ACC112 (cell line): ENCODE measurements at regions not wholly inside any gene's neighbourhood (a gene's known extent, or its start where the extent isn't known, plus 50 kb on each side); places are given as distances from the start of the nearest gene placed in this dataset.
A peak's percentile ranks its signal among the peaks of the same experiment; 100 is the strongest.
"Not testable (repeated sequence)": the region's sequence is repeated elsewhere in the genome, so short reads cannot be mapped to it uniquely, and the experiment has no call there.

Experiments used
- H2AFZ ChIP-seq: fragments of 200-600 bp; sonication (generic); one replicate; pipeline ENCODE4 v1.6.0; 2017; ENCODE audit warnings: antibody characterized with exemption, low read length; ENCODE audit not compliant: unreplicated experiment
- H3K27ac ChIP-seq: fragments of 200-600 bp; sonication (generic); 2 replicates; pipeline ENCODE4 v1.5.1; 2014; ENCODE audit warnings: low read depth, mild to moderate bottlenecking, antibody characterized with exemption, low read length, moderate library complexity
- H3K27me3 ChIP-seq: fragments of 200-600 bp; sonication (generic); 2 replicates; pipeline ENCODE4 v1.6.1; 2014; ENCODE audit warnings: mild to moderate bottlenecking, antibody characterized with exemption, low read length, moderate library complexity, mixed read lengths; ENCODE audit not compliant: insufficient read depth
- H3K36me3 ChIP-seq: fragments of 200-600 bp; sonication (generic); 2 replicates; pipeline ENCODE4 v1.6.1; 2016; ENCODE audit warnings: mild to moderate bottlenecking, antibody characterized with exemption, low read length, moderate library complexity, mixed read lengths; ENCODE audit not compliant: insufficient read depth
- H3K4me1 ChIP-seq: fragments of 200-600 bp; sonication (generic); one replicate; pipeline ENCODE4 v1.6.1; 2016; ENCODE audit warnings: low read length, mixed read lengths; ENCODE audit not compliant: insufficient read depth, unreplicated experiment, control insufficient read depth
- H3K4me3 ChIP-seq: fragments of 200-600 bp; sonication (generic); 2 replicates; pipeline ENCODE4 v1.5.1; 2014; ENCODE audit warnings: mild to moderate bottlenecking, low read depth, low read length
- H3K79me2 ChIP-seq: fragments of 200-600 bp; sonication (generic); one replicate; pipeline ENCODE4 v1.6.0; 2016; ENCODE audit warnings: low read length; ENCODE audit not compliant: control insufficient read depth, unreplicated experiment, insufficient read depth

DNA sequence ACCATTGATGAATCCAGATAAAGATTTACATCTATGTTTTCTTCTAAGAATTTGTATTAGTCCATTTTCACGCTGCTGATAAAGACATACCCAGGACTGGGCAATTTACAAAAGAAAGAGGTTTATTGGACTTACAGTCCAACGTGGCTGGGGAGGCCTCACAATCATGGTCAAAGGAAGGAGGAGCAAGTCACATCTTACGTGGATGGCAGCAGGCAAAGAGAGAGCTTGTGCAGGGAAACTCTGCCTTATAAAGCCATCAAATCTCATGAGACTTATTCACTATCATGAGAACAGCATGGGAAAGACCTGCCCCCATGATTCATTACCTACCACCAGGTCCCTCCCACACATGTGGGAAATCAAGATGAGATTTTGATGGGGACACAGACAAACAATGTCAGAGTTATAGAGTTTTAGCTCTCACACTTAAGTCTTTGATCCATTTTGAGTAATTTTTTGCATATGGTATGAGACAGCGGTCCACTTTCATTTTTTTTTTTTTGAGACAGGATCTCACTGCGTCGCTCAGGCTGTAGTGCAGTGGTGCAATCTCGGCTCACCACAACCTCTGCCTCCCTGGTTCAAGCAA is 53.5 kb upstream of the JADE2 start:
- peaks cover 21% of the 10 kb centered on the region for H3K4me1 ChIP-seq
- H3K27ac ChIP-seq, H3K36me3 ChIP-seq, H3K79me2 ChIP-seq, H3K4me3 ChIP-seq, H3K27me3 ChIP-seq, H2AFZ ChIP-seq: not testable (repeated sequence)

DNA sequence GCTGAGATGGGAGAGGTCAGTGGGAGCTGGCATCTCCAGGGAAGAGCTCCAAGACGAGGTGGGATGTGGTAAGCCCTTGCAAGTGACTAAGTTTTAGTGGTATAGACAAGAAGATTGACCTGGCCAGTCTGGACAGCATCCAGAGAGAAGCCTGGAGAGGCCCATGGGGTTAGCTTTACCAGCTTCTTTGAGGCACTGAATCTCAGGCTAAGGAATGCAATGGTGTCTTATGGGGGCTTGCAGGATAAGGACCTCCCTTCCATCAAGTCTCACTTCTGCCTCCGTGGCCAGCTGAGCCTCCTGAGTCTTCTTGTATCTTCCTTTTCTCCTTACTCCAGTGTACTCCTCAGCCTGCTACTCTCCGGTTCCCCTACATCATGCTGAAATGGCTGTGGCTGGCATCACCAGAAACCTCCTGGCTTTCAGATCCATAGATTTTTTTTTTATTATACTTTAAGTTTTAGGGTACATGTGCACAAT is 56.5 kb upstream of the JADE2 start:
- H3K4me1 ChIP-seq: peaks cover 32% of the 10 kb centered on the region
- H3K79me2 ChIP-seq: no peaks in the 10 kb centered on the region
- H3K27ac ChIP-seq: no peak overlapping the region
- no peak overlapping the region for H3K4me3 ChIP-seq
- no peaks in the 10 kb centered on the region for H3K36me3 ChIP-seq
- no peak overlapping the region for H2AFZ ChIP-seq
- no peaks in the 10 kb centered on the region for H3K27me3 ChIP-seq

DNA sequence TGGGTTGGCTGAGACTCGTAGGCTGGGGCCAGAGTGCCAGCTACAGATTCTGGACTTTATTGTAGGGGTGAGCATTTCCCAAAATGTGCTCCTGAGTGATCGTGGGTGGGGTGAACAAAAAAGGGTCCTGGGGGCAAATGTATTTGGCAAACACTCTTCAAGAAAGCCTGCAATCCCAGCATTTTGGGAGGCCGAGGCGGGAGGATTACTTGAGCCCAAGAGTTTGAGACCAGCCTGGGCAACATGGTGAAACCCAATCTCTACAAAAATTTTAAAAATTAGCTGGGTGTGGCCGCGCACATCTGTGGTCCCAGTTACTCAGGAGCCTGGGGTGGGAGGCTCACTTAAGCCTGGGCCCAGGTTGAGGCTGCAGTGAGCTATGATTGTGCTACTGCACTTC is 55.5 kb upstream of the CDKN2AIPNL start:
- H3K79me2 ChIP-seq: no peaks in the 10 kb centered on the region
- peak overlapping the region; percentile 99 for H3K27ac ChIP-seq
- H3K4me1 ChIP-seq: peaks cover 37% of the 10 kb centered on the region
- H3K36me3 ChIP-seq: no peaks in the 10 kb centered on the region
- peak overlapping the region; percentile 60 for H3K4me3 ChIP-seq
- peak overlapping the region; percentile 21 for H2AFZ ChIP-seq
- no peaks in the 10 kb centered on the region for H3K27me3 ChIP-seq

DNA sequence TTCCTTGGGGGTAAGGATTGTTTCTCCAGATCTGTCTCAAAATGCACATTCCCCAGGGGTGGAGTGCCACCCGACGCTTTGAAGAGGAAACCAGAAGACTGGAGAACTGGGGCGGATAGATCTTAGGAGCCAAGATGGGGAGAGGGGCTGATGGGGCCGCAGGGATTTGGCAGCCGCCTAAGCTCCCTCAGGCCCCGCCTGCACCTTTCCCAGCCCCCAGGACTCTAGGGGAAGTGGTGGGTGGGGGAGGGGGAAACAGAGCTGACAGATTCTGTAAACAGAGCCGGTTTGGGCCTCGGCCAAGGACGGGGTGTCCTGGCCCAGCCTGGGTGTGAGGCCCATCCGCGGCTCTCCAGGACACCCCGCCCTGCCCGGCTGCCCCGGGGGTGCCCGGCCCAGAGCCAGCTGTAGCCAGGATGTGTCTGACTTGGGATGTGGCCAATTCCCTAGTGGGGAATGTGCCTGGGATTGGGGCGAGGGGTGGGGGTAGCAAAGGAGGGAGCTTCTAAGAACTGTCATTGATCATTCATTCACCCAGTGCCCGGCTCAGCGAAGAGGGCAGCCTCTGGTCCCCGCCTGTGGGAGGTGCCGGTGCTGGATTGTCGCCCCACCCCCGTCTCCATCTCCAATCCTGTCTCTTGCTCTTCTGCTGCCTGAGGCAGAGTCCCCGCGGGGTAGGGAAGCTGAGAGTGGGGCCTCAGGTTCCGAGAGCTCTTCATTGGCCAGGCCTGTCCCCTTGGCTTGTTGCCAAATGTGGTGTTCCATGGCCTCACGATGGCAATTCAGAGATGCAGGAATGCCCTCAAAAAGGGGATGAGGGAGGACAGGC is 54.8 kb upstream of the CDKN2AIPNL start:
- no peaks in the 10 kb centered on the region for H3K79me2 ChIP-seq
- H3K4me1 ChIP-seq: peaks cover 37% of the 10 kb centered on the region
- H3K27ac ChIP-seq: peak overlapping the region; percentile 99
- H3K36me3 ChIP-seq: no peaks in the 10 kb centered on the region
- no peaks in the 10 kb centered on the region for H3K27me3 ChIP-seq
- H2AFZ ChIP-seq: peak overlapping the region; percentile 67
- H3K4me3 ChIP-seq: peak overlapping the region; percentile 75

DNA sequence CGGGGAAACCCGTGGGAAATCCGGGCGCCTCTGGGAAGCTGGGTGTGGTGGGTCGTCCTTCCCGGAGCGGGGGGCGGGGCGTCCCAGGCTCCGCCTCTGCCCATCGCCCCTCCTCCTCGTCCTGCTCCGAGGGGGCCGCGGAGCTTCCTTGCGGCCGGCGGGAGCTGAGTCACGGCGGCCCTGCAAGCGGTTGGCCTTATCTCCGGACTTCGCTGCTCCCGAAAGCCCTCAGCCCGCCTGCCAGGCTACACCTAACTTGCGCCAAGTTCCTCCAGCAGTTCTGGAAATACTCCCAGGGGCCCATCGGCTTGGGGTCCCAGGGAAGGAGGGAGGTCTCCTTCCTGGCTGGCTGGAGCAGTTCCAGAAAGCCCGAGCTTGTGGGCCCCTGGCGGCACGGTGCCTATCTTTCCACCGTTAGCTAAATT is 54.1 kb upstream of the CDKN2AIPNL start:
- peak overlapping the region; percentile 75 for H3K4me3 ChIP-seq
- H3K4me1 ChIP-seq: peaks cover 37% of the 10 kb centered on the region
- no peaks in the 10 kb centered on the region for H3K79me2 ChIP-seq
- H3K36me3 ChIP-seq: no peaks in the 10 kb centered on the region
- peak overlapping the region; percentile 67 for H2AFZ ChIP-seq
- peak overlapping the region; percentile 99 for H3K27ac ChIP-seq
- H3K27me3 ChIP-seq: no peaks in the 10 kb centered on the region

DNA sequence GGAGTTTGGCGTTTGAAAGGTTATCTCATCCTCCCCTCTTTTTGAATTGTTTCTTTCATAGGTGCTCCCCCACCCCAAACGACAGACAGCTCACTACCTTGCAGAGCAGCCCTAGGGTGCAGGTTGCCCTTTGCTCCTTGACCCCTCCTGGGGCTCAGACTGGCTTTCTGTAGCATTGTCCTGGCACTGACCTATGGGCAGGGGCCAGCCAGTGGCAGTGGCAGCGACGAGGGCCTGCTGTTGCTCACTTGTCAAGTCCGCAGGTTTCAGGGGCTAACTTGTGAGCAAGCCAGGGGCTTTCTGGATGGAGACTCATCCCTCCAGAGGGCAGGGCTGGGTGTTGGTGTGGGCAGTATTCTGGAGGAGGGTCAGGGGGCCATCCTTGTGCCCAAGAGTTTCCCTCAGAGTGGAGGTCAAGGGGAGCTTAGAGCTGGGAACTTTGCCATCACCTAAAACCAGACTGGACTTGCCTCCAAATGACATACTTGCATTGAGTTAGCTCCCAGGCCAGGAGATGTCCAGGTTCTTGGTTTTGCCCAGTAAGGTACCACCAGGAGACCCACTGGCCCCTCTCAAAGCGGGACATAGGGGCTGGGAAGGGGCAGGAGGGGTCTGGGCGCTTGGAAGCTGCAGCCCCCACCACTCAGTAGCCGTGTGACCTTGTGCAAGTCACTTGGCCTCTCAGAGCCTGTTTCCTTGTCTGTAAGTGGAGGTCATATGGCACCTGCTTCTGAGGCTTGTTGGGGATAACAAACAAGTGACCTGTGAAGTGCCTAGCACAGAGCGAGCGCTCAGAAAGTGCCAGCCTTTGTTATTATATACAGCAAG is 53.5 kb upstream of the CDKN2AIPNL start:
- Histone ChIP-seq H3K4me1 (peaks cover 37% of the 10 kb centered on the region), H3K27ac (peak overlapping the region; percentile 99), H3K36me3 (no peaks in the 10 kb centered on the region), H2AFZ (no peak overlapping the region), H3K4me3 (no peak overlapping the region), H3K79me2 (no peaks in the 10 kb centered on the region), H3K27me3 (no peaks in the 10 kb centered on the region)

DNA sequence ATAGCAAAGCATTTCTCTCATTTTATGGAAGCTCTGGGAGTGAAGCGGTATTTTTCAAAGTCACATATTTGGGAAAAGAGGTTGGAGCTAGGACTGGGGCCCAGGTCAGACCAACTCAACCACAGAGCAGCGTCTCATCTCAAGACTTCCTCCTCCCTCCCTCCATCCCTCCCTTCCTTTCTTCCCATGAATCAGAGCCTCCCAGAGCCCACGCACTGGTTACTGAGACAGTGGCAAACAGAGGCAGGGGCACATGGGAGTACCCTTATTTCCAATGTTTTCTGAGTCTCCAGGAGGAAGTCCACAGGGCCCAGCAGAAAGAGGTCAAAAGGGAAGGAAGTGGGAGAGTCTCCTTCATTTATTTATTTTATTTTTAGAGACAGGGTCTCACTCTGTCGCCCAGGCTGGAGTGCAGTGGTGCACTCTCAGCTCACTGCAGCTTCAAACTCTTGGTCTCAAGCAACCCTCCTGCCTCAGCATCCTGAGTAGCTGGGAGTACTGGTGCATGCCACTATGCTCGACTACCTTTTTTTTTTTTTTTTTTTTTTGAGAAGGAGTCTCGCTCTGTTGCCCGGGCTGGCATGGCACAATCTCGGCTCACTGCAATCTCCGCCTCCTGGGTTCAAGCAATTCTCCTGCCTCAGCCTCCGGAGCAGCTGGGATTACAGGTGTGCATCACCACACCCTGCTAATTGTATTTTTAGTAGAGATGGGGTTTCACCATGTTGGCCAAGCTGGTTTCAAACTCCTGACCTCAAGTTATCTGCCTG is 52.5 kb upstream of the CDKN2AIPNL start:
- H3K79me2 ChIP-seq: no peaks in the 10 kb centered on the region
- H3K27ac ChIP-seq: no peak overlapping the region
- H3K36me3 ChIP-seq: no peaks in the 10 kb centered on the region
- no peak overlapping the region for H2AFZ ChIP-seq
- H3K4me3 ChIP-seq: no peak overlapping the region
- peaks cover 40% of the 10 kb centered on the region for H3K4me1 ChIP-seq
- no peaks in the 10 kb centered on the region for H3K27me3 ChIP-seq

DNA sequence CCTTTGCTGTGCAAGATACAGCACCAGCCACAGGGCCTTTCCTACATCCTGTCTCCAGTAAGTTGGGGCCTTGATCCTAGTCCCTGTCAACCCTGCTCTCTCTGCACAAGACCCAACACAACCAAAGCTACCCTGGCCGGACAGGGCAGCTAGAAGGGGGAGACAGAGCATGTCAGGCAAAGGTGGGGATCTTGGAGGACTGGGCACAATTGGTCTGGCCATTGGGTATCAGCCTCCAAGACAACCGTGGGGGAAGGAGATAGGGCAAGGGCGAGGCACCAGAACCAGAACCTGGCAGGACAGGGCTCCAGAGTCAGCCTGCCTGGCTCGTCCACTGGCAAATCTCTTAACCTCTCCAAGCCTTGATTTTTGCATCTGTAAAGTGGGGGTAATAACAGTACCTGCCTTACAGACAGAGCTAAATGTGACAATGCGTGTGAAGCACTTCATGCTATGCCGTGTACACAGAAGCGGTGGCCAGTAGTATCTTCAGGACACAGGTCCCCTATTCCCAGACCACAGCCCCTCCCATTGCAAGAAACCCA is 51.6 kb upstream of the CDKN2AIPNL start:
- Histone ChIP-seq H3K27ac (no peak overlapping the region), H3K4me1 (peaks cover 43% of the 10 kb centered on the region), H3K4me3 (no peak overlapping the region), H3K27me3 (no peaks in the 10 kb centered on the region), H3K36me3 (no peaks in the 10 kb centered on the region), H2AFZ (no peak overlapping the region), H3K79me2 (no peaks in the 10 kb centered on the region)

DNA sequence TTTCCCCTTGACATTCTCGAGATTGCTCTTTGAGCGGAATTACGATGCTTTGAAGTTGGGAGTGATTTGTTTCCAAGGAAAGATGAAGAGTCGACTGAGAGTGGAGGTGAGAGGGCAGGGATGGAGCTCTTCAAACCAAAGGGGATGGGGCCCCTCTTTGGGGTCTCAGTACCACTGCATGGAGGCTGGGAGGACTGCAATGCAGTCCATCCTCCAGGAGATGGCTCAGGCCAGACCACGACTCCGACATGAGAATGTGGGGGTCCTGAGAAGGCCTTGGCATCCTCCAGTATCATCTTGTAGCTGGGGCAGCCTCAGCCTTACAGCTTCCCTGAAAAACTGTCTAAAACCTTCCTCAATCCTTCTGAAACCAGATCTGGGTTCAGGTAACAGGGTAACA is 51.1 kb upstream of the CDKN2AIPNL start:
- Histone ChIP-seq H2AFZ (no peak overlapping the region), H3K79me2 (no peaks in the 10 kb centered on the region), H3K27me3 (no peaks in the 10 kb centered on the region), H3K4me1 (peaks cover 44% of the 10 kb centered on the region), H3K36me3 (no peaks in the 10 kb centered on the region), H3K4me3 (no peak overlapping the region), H3K27ac (no peak overlapping the region)

DNA sequence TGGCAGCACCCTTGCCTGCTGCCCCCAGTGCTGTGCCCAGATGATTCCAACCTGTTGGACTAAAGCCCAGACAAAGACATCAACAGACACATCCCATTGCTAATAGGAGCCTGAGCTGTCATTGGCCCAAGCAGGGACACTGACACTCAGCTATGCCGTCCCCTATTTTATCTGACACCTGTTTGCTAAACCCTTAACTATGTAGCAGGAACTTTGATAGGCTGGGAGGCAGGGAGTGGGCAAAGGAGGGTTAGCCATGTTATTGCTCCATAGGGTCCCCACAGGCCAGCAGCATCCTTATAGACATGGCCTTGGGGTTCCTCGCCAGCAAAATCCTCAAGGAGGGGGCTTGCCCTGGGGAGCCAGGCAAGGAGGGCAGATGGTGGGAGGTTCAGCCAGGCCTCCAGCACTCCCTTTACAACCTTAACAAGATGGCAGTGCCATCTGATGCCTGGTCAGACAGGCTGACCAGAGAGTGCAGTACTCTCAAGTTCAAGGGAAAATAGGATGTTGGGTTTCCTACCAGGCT is 50.4 kb upstream of the CDKN2AIPNL start:
- Histone ChIP-seq H3K4me3 (no peak overlapping the region), H2AFZ (no peak overlapping the region), H3K79me2 (no peaks in the 10 kb centered on the region), H3K27me3 (no peaks in the 10 kb centered on the region), H3K27ac (no peak overlapping the region), H3K4me1 (peaks cover 39% of the 10 kb centered on the region), H3K36me3 (no peaks in the 10 kb centered on the region)
